Hematopoietic multipotent progenitor cell (in vitro differentiated cells): ENCODE measurements at regions not wholly inside any gene's neighbourhood (a gene's known extent, or its start where the extent isn't known, plus 50 kb on each side); places are given as distances from the start of the nearest gene placed in this dataset.
A peak's percentile ranks its signal among the peaks of the same experiment; 100 is the strongest.

Experiments used
- DNase-seq, 3 donors: peaks; one replicate each; pipeline ENCODE4 v3.0.0-alpha.2; 2011 to 2015; ENCODE audit warnings: low read depth in 2 of 3, low spot score in 2 of 3

GRCh38 chr5:133831491-133832224 lies 136.8 kb downstream of the C5orf15 start:
- no peak for DNase-seq

- no peak for DNase-seq
Observed at GRCh38 chr5:133830911-133831310, 137.5 kb downstream of the C5orf15 start.

GRCh38 chr5:133830281-133830680 lies 138.1 kb downstream of the C5orf15 start:
- no peak for DNase-seq

- DNase-seq = no peak
Observed at GRCh38 chr5:133829786-133830185, 138.6 kb downstream of the C5orf15 start.

- no peak for DNase-seq
Observed at GRCh38 chr5:133828722-133829121, 139.7 kb downstream of the C5orf15 start.

- DNase-seq = no peak
Observed at GRCh38 chr5:133827830-133828229, 140.6 kb downstream of the C5orf15 start.

GRCh38 chr5:133827011-133827410 lies 141.4 kb downstream of the C5orf15 start:
- DNase-seq = no peak

- no peak for DNase-seq
Observed at GRCh38 chr5:133825631-133826289, 142.7 kb downstream of the C5orf15 start.

GRCh38 chr5:133824661-133825254 lies 143.7 kb downstream of the C5orf15 start:
- DNase-seq = no peak

GRCh38 chr5:133821889-133822288 lies 146.5 kb downstream of the C5orf15 start:
- no peak for DNase-seq

GRCh38 chr5:133821311-133821741 lies 147.1 kb downstream of the C5orf15 start:
- peak in 1 of 3 donors; percentile 6 for DNase-seq

- no peak for DNase-seq
Observed at GRCh38 chr5:133820507-133820906, 147.9 kb downstream of the C5orf15 start.

GRCh38 chr5:133819977-133820471 lies 148.4 kb downstream of the C5orf15 start:
- no peak for DNase-seq

GRCh38 chr5:133818869-133819600 lies 149.4 kb downstream of the C5orf15 start:
- DNase-seq = no peak

GRCh38 chr5:133818031-133818431 lies 150.4 kb downstream of the C5orf15 start:
- DNase-seq = no peak

GRCh38 chr5:133817456-133817855 lies 151.0 kb downstream of the C5orf15 start:
- no peak for DNase-seq

- no peak for DNase-seq
Observed at GRCh38 chr5:133816791-133817190, 151.6 kb downstream of the C5orf15 start.

- no peak for DNase-seq
Observed at GRCh38 chr5:133814152-133814551, 154.3 kb downstream of the C5orf15 start.

GRCh38 chr5:133811168-133811567 lies 157.3 kb downstream of the C5orf15 start:
- no peak for DNase-seq

GRCh38 chr5:133809801-133810200 lies 158.6 kb downstream of the C5orf15 start:
- DNase-seq = no peak

- DNase-seq = no peak
Observed at GRCh38 chr5:133807348-133807747, 161.1 kb downstream of the C5orf15 start.
